HepG2 (cell line): ENCODE measurements at regions not wholly inside any gene's neighbourhood (a gene's known extent, or its start where the extent isn't known, plus 50 kb on each side); places are given as distances from the start of the nearest gene placed in this dataset.

Source experiments
- CTCF ChIP-seq: sonication (generic); formaldehyde crosslinking; IDR thresholded peaks from 2 replicates; pipeline ENCODE4 v1.5.0; 2020; ENCODE audit warnings: mild to moderate bottlenecking, missing genetic modification reagents, moderate library complexity
- HMGXB3 ChIP-seq: sonication (generic); formaldehyde crosslinking; IDR thresholded peaks from 2 replicates; pipeline ENCODE4 v1.4.0; 2020; ENCODE audit warnings: missing genetic modification reagents, borderline replicate concordance
- JARID2 ChIP-seq: sonication (generic); formaldehyde crosslinking; IDR thresholded peaks from 2 replicates; pipeline ENCODE4 v1.8.1; 2023; ENCODE audit warnings: missing genetic modification reagents, inconsistent platforms; ENCODE audit not compliant: insufficient replicate concordance
- KAT8 ChIP-seq: IDR thresholded peaks from 2 replicates; pipeline ENCODE4 v1.6.1; 2016; ENCODE audit warnings: missing genetic modification reagents, missing compliant biosample characterization
- KDM5B ChIP-seq: sonication (generic); formaldehyde crosslinking; IDR thresholded peaks from 2 replicates; pipeline ENCODE4 v1.4.0; 2020; ENCODE audit warnings: missing genetic modification reagents, mild to moderate bottlenecking, borderline replicate concordance
- MAX ChIP-seq: IDR thresholded peaks from 2 replicates; pipeline ENCODE4 v1.6.1; 2012; ENCODE audit warnings: inconsistent platforms
- MBNL3 ChIP-seq: fragments of 250-450 bp; sonication (Bioruptor Pico); conservative IDR thresholded peaks from 2 replicates; pipeline ENCODE4 v1.8.0; 2022; ENCODE audit warnings: mild to moderate bottlenecking, inconsistent platforms
- NFKB2 ChIP-seq: sonication (generic); formaldehyde crosslinking; IDR thresholded peaks from 2 replicates; pipeline ENCODE4 v1.4.0; 2020; ENCODE audit warnings: missing genetic modification reagents, borderline replicate concordance
- STAG1 ChIP-seq: sonication (generic); formaldehyde crosslinking; IDR thresholded peaks from 2 replicates; pipeline ENCODE4 v1.4.0; 2020; ENCODE audit warnings: missing genetic modification reagents
- ZBTB26 ChIP-seq: IDR thresholded peaks from 2 replicates; pipeline ENCODE4 v1.6.1; 2016; ENCODE audit warnings: missing compliant biosample characterization, missing genetic modification reagents, borderline replicate concordance
- ZBTB43 ChIP-seq: sonication (generic); formaldehyde crosslinking; conservative IDR thresholded peaks from 2 replicates; pipeline ENCODE4 v1.4.0; 2020; ENCODE audit warnings: missing genetic modification reagents
- ZNF232 ChIP-seq: sonication (generic); formaldehyde crosslinking; IDR thresholded peaks from 2 replicates; pipeline ENCODE4 v1.4.0; 2020; ENCODE audit warnings: missing genetic modification reagents, borderline replicate concordance
- ZNF687 ChIP-seq: sonication (generic); formaldehyde crosslinking; IDR thresholded peaks from 2 replicates; pipeline ENCODE4 v1.5.1; 2020; ENCODE audit warnings: mild to moderate bottlenecking, missing genetic modification reagents, moderate library complexity

- peak; percentile 67 for TF ChIP-seq CTCF
- no peak for TF ChIP-seq KAT8 (CRISPR knock-in tag)
- no peak for TF ChIP-seq MBNL3 (CRISPR knock-in tag)
- TF ChIP-seq HMGXB3: no peak
- TF ChIP-seq ZNF687 (CRISPR knock-in tag): 0 out of 2 replicates have a peak, but pooled peaks have one; percentile 16
- no peak for TF ChIP-seq KDM5B (CRISPR knock-in tag)
- TF ChIP-seq ZBTB26 (CRISPR knock-in tag): no peak
- 0 out of 2 replicates have a peak, but pooled peaks have one; percentile 24 for TF ChIP-seq MAX
- no peak for TF ChIP-seq JARID2 (CRISPR knock-in tag)
- TF ChIP-seq ZNF232 (CRISPR knock-in tag): no peak
- TF ChIP-seq ZBTB43 (CRISPR knock-in tag): peak; percentile 96
- TF ChIP-seq NFKB2 (CRISPR knock-in tag): no peak
- TF ChIP-seq STAG1 (CRISPR knock-in tag): peak; percentile 23; the same call in 1 of the 2 replicates
Measured at GRCh38 chr4:174120446-174121295, 162.8 kb downstream of the FBXO8 start (continued).
